Daoy (cell line): ENCODE measurements at regions not wholly inside any gene's neighbourhood (a gene's known extent, or its start where the extent isn't known, plus 50 kb on each side); places are given as distances from the start of the nearest gene placed in this dataset.
"Not testable (repeated sequence)": the region's sequence is repeated elsewhere in the genome, so short reads cannot be mapped to it uniquely, and the experiment has no call there.

ENCODE experiments used
- DNase-seq: peaks from one replicate; pipeline ENCODE4 v3.0.0-alpha.2; 2015; ENCODE audit warnings: low read depth

GRCh38 chr3:144749536-144750253 lies 778.1 kb downstream of the DIPK2A start:
- DNase-seq: not testable (repeated sequence)

GRCh38 chr3:144754076-144754783 lies 782.6 kb downstream of the DIPK2A start:
- no peak for DNase-seq

- DNase-seq: no peak
Measured at GRCh38 chr3:144756704-144757440, 785.2 kb downstream of the DIPK2A start.

GRCh38 chr3:144760831-144761230 lies 789.2 kb downstream of the DIPK2A start:
- no peak for DNase-seq

GRCh38 chr3:144762091-144762490 lies 790.5 kb downstream of the DIPK2A start:
- no peak for DNase-seq

GRCh38 chr3:144763878-144764454 lies 792.3 kb downstream of the DIPK2A start:
- DNase-seq: no peak

- no peak for DNase-seq
Measured at GRCh38 chr3:144770281-144770680, 798.7 kb downstream of the DIPK2A start.

GRCh38 chr3:144770915-144771351 lies 799.3 kb downstream of the DIPK2A start:
- DNase-seq: no peak

- no peak for DNase-seq
Measured at GRCh38 chr3:144771381-144771870, 799.8 kb downstream of the DIPK2A start.

- DNase-seq: no peak
Measured at GRCh38 chr3:144772372-144772771, 800.7 kb downstream of the DIPK2A start.

GRCh38 chr3:144773350-144773749 lies 801.7 kb downstream of the DIPK2A start:
- no peak for DNase-seq

- no peak for DNase-seq
Measured at GRCh38 chr3:144774897-144775296, 803.3 kb downstream of the DIPK2A start.

- no peak for DNase-seq
Measured at GRCh38 chr3:144775551-144775950, 803.9 kb downstream of the DIPK2A start.

GRCh38 chr3:144777906-144778305 lies 806.3 kb downstream of the DIPK2A start:
- no peak for DNase-seq

GRCh38 chr3:144791034-144791433 lies 819.4 kb downstream of the DIPK2A start:
- no peak for DNase-seq

GRCh38 chr3:144801890-144802289 lies 830.3 kb downstream of the DIPK2A start:
- no peak for DNase-seq

- no peak for DNase-seq
Measured at GRCh38 chr3:144809380-144809779, 837.8 kb downstream of the DIPK2A start.

GRCh38 chr3:144810160-144810559 lies 838.5 kb downstream of the DIPK2A start:
- no peak for DNase-seq

- DNase-seq: no peak
Measured at GRCh38 chr3:144815655-144816054, 844.0 kb downstream of the DIPK2A start.

- no peak for DNase-seq
Measured at GRCh38 chr3:144816323-144816722, 844.7 kb downstream of the DIPK2A start.

- DNase-seq: no peak
Measured at GRCh38 chr3:144818973-144819372, 847.4 kb downstream of the DIPK2A start.

- not testable (repeated sequence) for DNase-seq
Measured at GRCh38 chr3:144820232-144820631, 848.6 kb downstream of the DIPK2A start.
